ENCODE measurements at regions not wholly inside any gene's neighbourhood (a gene's known extent, or its start where the extent isn't known, plus 50 kb on each side); places are given as distances from the start of the nearest gene placed in this dataset.
"Not testable (repeated sequence)": the region's sequence is repeated elsewhere in the genome, so short reads cannot be mapped to it uniquely, and the experiment has no call there.

DNA sequence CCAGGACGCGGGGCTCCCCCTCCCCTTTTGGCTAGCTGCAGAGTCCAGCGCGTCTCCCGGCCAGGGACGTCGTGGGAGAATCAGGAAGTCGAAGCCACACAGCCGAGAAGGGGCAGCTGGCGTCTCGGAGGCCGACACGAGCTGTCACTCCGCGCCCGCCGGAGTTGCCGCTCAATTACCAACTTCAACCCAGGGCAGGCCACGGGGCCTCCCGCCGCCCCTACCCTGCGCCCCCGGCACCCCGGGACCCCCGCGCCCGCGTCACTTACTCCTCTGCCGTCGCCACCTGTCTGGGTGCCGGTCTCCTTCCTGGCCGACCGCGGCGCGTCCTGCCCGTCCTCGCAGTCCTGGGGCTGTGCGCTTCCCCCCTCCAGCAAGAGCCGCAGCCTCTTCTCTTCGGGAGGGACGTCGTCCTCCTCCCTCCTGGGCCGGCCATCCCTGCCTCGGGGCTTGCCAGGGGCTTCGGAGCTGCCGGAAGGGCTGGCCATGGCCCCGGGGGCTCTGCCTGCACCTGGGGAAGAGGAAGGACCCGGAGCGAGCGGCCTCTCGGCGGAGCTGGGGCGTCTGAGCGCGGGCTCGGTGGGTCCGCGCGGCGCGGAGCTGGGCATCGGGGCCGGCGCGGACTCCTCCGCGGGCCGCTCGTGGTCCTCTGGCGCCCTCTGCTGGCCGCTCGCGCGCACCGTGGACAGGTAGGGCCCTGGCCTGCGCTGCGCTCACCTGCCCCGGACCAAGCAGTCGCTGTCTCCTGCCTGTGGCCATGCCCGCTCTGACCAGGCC lies 65.6 kb upstream of the CLEC6A start:
- peak; percentile 42 for DNase-seq

DNA sequence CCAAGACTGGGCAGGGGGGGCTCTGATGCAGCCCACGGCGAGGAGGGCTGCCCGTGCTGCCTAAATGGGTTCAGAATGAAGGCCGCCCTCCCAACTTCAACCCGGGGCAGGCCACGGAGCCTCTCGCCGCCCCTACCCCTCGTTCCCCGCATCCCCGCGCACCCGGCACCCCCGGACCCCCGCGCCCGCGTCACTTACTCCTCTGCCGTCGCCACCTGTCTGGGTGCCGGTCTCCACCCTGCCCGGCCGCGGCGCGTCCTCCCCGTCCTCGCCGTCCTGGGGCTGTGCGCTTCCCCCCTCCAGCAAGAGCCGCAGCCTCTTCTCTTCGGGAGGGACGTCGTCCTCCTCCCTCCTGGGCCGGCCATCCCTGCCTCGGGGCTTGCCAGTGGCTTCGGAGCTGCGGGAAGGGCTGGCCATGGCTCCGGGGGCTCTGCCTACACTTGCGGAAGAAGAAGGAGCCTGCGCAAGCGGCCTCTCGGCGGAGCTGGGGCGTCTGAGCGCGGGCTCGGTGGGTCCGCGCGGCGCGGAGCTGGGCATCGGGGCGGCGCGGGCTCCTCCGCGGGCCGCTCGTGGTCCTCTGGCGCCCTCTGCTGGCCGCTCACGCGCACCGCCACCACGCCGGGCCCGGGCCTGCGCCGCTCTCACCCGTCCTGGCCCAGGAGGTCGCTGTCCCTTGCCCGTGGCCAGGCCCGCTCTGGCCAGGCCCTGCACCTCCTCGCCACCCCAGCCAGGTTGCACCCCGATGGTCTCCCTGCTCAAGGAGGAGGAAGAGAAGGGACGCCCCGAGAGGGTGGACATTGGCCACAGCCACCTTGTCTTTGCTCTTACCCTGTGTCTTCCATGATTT lies 59.3 kb upstream of the CLEC6A start:
- not testable (repeated sequence) for DNase-seq

- not testable (repeated sequence) for DNase-seq
Measured at GRCh38 chr12:8397378-8397777, 58.4 kb upstream of the CLEC6A start.

DNA sequence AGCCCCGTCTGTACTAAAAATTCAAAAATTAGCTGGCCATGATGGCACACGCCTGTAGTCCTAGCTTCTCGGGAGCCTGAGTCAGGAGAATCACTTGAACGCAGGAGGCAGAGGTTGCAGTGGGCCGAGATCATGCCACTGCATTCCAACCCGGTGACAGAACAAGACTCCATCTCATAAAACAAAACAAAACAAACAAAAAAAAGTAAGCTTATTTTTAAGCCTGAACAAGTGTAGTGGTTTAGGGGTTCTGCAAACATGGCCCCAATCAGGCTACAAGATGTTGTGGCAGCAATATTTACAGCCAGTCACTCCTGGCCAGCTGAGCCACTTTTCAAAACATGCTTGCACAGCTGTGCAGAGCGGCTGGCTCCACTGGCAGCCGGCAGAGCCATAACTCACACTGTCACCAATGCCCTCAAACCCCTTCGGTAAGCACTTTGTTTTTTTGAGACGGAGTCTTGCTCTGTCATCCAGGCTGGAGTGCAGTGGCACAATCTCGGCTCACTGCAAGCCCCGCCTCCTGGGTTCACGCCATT lies 56.2 kb upstream of the CLEC6A start:
- DNase-seq, result not testable (repeated sequence)

GRCh38 chr12:8403834-8404233 lies 51.9 kb upstream of the CLEC6A start:
- DNase-seq, result not testable (repeated sequence)

DNA sequence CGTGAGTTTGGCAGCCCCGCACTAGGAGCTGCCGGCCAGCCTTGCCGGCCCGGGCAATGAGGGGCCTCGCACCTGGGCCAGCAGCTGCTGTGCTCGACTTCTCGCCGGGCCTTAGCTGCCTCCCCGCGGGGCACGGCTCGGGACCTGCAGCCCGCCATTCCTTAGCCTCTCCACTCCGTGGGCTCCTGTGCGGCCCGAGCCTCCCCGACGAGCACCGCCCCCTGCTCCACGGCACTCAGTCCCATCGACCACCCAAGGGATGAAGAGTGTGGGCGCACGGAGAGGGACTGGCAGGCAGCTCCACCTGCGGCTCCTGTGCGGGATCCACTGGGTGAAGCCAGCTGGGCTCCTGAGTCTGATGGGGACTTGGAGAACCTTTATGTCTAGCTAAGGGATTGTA lies 51.4 kb upstream of the CLEC6A start:
- DNase-seq, result not testable (repeated sequence)
